ENCODE measurements at regions not wholly inside any gene's neighbourhood (a gene's known extent, or its start where the extent isn't known, plus 50 kb on each side); places are given as distances from the start of the nearest gene placed in this dataset.

DNA sequence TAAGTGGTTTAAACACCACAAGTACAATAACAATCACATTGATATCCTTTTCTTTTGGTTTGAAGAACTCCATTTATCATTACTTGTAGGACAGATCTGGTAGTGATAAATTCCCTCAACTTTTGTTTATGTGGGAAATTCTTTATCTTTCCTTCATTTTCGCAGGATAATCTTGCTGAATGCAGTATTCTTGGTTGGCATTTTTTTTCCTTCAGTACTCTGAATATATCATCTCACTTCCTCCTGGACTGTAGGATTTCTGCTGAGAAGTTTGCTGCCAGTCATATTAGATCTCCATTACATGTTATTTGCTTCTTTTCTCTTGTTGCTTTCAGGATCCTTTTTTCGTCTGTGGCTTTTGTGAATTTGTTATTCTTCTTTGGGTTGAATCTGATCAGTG is 179.0 kb upstream of the PLET1 start:
- DNase-seq (ENCODE audit: low spot score) = no peak
- Mint-ChIP-seq H3K36me3 (ENCODE audit: low read depth) (peaks cover 16% of the 10 kb centered on the region), H3K4me1 (ENCODE audit: low read depth) (no peaks in the 10 kb centered on the region), H3K9me3 (ENCODE audit: low read depth) (peaks cover 36% of the 10 kb centered on the region), H3K27ac (ENCODE audit: unreplicated experiment) (no peak overlapping the region), H3K27me3 (ENCODE audit: low read depth) (peaks cover 19% of the 10 kb centered on the region), H3K4me3 (ENCODE audit: unreplicated experiment) (no peak overlapping the region)
- TF ChIP-seq, protein P1, sequence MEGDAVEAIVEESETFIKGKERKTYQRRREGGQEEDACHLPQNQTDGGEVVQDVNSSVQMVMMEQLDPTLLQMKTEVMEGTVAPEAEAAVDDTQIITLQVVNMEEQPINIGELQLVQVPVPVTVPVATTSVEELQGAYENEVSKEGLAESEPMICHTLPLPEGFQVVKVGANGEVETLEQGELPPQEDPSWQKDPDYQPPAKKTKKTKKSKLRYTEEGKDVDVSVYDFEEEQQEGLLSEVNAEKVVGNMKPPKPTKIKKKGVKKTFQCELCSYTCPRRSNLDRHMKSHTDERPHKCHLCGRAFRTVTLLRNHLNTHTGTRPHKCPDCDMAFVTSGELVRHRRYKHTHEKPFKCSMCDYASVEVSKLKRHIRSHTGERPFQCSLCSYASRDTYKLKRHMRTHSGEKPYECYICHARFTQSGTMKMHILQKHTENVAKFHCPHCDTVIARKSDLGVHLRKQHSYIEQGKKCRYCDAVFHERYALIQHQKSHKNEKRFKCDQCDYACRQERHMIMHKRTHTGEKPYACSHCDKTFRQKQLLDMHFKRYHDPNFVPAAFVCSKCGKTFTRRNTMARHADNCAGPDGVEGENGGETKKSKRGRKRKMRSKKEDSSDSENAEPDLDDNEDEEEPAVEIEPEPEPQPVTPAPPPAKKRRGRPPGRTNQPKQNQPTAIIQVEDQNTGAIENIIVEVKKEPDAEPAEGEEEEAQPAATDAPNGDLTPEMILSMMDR (IDR thresholded peaks at IDR 0.05) = no peak

DNA sequence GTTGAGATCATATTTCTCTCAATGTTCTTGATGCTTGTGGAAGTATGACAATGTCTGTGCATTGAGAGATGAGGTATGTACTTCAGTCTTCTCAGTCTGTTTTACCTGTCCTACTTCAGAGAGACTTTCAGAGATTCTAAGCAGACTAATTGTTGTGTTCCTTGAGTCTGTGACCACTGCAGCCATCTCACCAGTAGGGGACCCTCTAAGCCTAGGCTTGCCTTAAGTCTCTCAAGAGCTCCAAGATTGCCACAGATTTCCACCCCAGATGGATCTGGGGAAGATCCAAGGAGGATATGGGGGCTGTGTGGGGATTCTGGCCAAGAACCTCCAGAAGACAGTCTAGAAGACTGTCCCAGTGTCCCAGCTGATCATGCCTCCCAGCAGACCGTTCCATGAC is 179.9 kb upstream of the PLET1 start:
- Mint-ChIP-seq H3K9me3 (ENCODE audit: low read depth) (peaks cover 42% of the 10 kb centered on the region), H3K36me3 (ENCODE audit: low read depth) (peaks cover 19% of the 10 kb centered on the region), H3K27ac (ENCODE audit: unreplicated experiment) (no peak overlapping the region), H3K4me3 (ENCODE audit: unreplicated experiment) (no peak overlapping the region), H3K4me1 (ENCODE audit: low read depth) (no peaks in the 10 kb centered on the region), H3K27me3 (ENCODE audit: low read depth) (peaks cover 20% of the 10 kb centered on the region)
- no peak for DNase-seq (ENCODE audit: low spot score)
- TF ChIP-seq, protein P1 (IDR thresholded peaks at IDR 0.05) = no peak

DNA sequence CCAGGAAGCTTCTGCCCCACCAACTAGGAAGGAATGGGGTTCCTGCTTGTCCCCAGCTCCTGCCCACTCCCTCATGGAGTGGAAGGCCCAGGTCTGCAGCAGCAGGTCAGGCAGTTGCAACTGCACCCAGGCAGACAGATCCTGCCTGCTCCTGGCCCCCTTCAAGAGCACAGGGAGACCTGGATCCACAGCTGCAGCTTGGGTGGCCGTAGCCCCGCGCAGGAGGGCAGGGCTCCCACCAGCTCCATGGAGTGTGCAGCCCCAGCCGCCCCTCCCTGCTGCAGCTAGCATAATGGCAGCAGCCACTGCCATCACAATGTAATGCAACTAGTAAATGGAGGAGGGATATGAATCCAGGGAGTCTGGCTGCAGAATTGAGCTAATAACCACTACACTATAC is 187.5 kb upstream of the PLET1 start:
- H3K27ac Mint-ChIP-seq (ENCODE audit: unreplicated experiment) = no peak overlapping the region

DNA sequence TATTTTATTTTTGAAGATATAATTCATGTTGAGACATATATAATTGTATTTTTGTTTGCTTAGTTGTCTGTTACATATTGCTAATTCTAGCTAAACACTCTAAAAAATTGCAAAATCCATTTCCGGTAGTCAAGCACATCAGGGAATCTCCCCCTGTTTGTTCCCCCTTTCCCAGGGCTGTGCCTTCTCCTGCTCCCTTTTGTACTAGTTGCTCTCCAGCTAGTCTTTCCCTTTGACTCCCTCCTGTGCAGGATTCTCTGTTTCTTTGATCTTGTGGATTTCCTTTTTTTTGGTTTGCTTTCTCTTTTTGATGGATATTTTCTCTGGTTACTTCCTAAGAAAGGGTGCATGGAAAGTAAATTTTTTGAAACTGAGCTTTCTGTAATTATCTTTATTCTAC is 188.1 kb upstream of the PLET1 start:
- Mint-ChIP-seq H3K4me1 (ENCODE audit: low read depth) (no peaks in the 10 kb centered on the region), H3K36me3 (ENCODE audit: low read depth) (peaks cover 6% of the 10 kb centered on the region), H3K27me3 (ENCODE audit: low read depth) (peaks cover 13% of the 10 kb centered on the region), H3K4me3 (ENCODE audit: unreplicated experiment) (no peak overlapping the region), H3K27ac (ENCODE audit: unreplicated experiment) (no peak overlapping the region), H3K9me3 (ENCODE audit: low read depth) (peaks cover 14% of the 10 kb centered on the region)
- TF ChIP-seq, protein P1 (IDR thresholded peaks at IDR 0.05) = no peak
- no peak for DNase-seq (ENCODE audit: low spot score)

More for the DNA sequence above, 187.5 kb upstream of the PLET1 start:
- Mint-ChIP-seq H3K27me3 (ENCODE audit: low read depth) (peaks cover 16% of the 10 kb centered on the region), H3K36me3 (ENCODE audit: low read depth) (peaks cover 6% of the 10 kb centered on the region), H3K4me3 (ENCODE audit: unreplicated experiment) (no peak overlapping the region), H3K9me3 (ENCODE audit: low read depth) (peaks cover 14% of the 10 kb centered on the region), H3K4me1 (ENCODE audit: low read depth) (no peaks in the 10 kb centered on the region)
- TF ChIP-seq, protein P1 (IDR thresholded peaks at IDR 0.05) = no peak
- no peak for DNase-seq (ENCODE audit: low spot score)

DNA sequence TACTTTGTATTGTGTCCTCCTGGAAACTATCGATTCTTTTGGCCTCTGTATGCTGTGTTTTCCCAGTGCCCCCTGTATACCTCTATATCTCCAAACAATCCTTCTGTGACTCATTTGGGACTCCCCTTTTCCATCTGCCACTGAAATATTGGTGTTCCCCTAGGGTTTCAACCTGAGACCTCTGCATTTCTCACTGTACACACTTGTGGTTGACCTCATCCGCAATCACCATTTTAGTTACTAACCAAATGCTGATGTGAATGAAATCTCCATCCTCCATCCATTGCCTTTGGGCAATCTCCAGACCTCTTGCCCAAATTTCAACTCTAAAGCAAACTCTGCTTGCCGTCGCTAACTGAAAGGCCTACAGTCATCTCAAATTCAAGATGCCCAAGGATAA is 190.6 kb upstream of the PLET1 start:
- TF ChIP-seq, protein P1 (IDR thresholded peaks at IDR 0.05) = no peak
- Mint-ChIP-seq H3K36me3 (ENCODE audit: low read depth) (no peaks in the 10 kb centered on the region), H3K4me3 (ENCODE audit: unreplicated experiment) (no peak overlapping the region), H3K9me3 (ENCODE audit: low read depth) (peaks cover 3% of the 10 kb centered on the region), H3K4me1 (ENCODE audit: low read depth) (peaks cover 9% of the 10 kb centered on the region), H3K27ac (ENCODE audit: unreplicated experiment) (no peak overlapping the region), H3K27me3 (ENCODE audit: low read depth) (peaks cover 12% of the 10 kb centered on the region)
- no peak for DNase-seq (ENCODE audit: low spot score)

Data from chondrocyte (in vitro differentiated cells).